DMS 273 (cell line): ENCODE measurements at regions not wholly inside any gene's neighbourhood (a gene's known extent, or its start where the extent isn't known, plus 50 kb on each side); places are given as distances from the start of the nearest gene placed in this dataset.
"Not testable (repeated sequence)": the region's sequence is repeated elsewhere in the genome, so short reads cannot be mapped to it uniquely, and the experiment has no call there.

Source experiments
- DNase-seq: peaks from one replicate; lab custom pipeline; 2025; ENCODE audit not compliant: unreplicated experiment; lab: John Stamatoyannopoulos, UW

DNA sequence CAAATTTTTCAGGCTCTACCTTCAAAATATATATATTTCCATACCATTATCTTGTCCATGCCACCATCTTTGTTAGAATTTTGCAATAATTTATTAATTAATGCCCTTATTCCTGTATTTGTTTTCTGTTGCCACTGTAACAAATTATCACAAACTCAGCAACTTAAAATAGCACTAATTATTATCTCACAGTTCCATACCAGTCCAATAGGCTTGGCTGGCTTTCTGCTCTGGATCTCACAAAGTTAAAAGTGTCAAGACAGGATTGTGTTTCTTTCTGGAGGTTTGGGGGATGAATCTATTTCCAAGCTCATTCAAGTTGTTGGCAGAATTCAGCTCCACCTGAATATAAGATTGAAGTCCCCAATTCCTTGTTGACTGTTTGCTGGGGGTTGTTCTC is 58.6 kb upstream of the SLC38A4 start:
- no peak for DNase-seq

DNA sequence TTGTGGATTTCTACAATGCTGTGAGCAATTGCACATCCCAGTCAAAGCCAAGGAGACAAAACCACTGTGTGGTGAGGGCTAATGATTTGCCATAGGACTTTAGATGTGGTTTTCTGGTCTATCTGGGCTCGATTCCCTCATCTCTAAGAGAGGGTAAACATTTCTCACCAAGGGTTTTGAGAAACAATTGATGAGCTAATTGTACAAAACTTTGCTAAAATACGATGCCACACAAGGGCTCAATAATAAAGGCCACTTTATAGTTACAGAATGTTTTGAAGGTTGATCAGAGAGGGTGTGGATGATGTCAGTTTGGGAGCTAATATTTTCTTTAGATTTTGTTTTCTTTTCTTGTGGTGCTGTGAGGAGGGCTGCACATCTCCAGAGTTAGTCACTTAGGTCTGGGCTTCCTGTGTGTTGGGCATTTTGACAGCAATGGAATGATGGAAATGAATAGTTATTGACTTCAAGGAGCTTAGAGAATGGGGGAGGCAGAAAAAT is 60.8 kb upstream of the SLC38A4 start:
- DNase-seq: no peak

GRCh38 chr12:46887870-46888269 is 62.1 kb upstream of the SLC38A4 start:
- DNase-seq: no peak

DNA sequence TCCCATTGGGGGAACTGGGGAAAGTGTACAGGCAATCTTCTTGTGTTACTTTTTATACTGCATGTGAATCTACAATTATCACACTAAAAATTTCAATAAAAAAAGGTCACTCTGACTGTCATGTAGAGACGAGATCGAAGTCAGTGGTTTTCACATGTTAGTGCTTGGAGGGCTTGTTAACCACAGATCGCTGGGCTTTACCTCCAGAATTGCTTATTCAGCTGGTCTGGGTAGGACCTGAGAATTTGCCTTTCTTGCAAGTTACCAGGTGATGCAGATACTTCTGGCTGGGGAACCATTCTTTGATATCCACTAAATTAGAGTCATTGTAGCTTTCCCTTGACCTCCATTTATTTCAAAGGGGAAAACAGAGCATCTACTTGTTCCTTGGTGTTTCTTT is 62.8 kb upstream of the SLC38A4 start:
- DNase-seq: no peak

DNA sequence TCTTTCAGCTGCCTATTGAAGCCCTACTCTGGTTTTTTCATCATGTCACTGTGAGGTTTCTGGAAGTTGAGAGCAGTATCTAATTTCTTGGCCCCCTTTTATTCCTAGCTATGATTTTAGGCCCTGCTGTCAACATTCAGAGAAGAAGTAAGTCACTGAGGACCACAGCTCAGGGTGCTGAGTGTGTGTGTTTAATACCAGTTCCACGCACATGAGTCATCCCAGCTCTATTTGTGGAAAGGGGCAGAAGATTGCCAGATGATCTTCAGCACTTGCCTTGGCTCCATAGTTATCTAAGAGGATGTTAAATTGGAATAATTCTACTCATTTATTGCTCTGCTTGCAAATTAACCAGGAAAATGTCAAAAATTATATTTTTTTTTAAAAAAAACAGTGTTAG is 65.5 kb upstream of the SLC38A4 start:
- DNase-seq: no peak

GRCh38 chr12:46892034-46892705 is 66.4 kb upstream of the SLC38A4 start:
- no peak for DNase-seq

GRCh38 chr12:46892887-46893286 is 67.1 kb upstream of the SLC38A4 start:
- DNase-seq: no peak

DNA sequence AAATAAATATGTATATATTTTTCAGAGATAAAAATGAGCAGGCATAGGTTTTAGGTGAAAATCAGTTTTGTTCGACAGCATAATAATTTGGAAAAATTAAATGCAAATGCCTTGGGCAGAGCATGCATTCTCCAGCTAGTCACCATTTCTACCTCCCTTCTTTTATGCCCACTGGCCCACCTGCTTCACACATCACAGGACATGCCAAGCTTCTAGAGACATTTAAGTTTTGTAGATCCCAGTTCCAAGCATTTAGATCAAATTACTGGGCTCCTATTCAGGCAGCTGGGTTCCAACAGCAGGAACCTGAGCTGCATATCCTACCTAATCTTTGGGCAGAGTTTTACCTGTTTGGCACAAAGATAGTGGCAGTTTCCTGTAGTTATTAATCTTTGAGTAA is 67.6 kb upstream of the SLC38A4 start:
- DNase-seq: no peak

DNA sequence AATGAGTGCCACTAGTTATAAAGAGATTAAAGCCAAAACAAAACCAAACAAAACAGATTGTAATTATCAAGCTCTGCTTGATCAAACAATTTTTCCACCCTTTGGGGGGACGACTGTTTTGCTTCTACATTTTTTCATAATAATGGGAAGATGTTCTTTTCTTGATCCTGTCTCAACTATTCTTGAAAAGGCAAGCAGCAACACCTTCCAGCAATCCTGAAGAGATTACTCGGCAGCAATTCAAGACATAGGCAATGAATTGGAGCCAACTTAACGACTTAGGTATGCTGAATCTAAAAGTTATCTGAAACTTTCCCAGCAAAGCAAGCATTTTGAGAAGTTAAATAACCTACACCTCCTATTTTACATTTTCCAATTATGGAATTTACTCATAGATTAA is 69.9 kb upstream of the SLC38A4 start:
- DNase-seq: no peak

DNA sequence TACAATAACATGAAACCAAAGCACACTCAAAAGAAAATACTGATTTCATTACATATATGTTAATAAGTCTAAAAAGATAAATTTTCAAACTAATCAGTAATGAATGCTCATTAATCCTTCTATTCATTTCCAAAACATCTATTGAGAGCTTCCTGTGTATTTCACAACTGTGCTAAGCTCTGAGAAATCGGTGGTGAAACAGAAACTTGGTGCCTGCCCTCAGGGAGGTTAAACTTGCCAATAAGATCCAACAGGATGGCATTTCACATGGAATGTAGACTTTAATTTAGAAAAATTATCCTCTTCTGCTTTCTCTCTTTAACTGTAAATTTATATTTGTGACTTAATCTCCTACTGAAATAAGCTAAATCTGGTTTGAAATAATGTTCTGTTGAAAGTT is 70.9 kb upstream of the SLC38A4 start:
- no peak for DNase-seq

DNA sequence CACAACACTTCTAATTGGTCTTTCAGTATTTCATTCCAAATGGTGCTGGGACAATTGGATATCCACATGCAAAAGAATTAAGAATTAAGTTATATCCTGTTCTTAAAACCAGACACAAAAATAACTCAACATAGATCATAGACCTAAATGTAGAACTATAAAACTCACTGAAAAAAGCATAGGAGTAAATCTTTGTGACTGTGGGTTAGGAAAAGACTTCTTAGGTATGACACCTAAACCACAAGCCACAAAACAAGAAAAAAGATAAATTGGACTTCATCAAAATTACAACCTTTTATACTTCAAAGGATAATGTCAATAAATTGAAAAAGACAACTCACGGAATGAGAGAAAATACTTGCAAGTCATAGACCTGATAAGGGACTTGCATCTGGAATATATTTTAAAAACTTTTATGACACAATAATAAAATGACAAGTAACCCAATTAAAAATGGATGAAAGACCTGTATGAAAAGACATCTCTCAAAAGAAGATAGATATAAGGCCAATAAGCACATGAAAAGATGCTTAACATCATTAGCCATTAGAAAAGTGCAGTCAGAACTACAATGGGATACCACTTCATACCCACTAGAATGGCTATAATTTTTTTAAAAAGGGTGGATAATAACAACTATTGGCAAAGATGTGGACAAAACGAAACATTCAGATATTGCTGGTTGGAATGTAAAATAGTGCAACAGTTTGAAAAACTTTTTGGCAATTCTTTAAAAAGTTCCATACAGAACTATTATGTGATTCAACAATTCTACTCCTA is 72.5 kb upstream of the SLC38A4 start:
- DNase-seq: no peak

- no peak for DNase-seq
Measured at GRCh38 chr12:46898989-46899388, 73.2 kb upstream of the SLC38A4 start.

- no peak for DNase-seq
Measured at GRCh38 chr12:46900734-46901463, 75.1 kb upstream of the SLC38A4 start.

GRCh38 chr12:46901464-46902205 is 75.8 kb upstream of the SLC38A4 start:
- no peak for DNase-seq

DNA sequence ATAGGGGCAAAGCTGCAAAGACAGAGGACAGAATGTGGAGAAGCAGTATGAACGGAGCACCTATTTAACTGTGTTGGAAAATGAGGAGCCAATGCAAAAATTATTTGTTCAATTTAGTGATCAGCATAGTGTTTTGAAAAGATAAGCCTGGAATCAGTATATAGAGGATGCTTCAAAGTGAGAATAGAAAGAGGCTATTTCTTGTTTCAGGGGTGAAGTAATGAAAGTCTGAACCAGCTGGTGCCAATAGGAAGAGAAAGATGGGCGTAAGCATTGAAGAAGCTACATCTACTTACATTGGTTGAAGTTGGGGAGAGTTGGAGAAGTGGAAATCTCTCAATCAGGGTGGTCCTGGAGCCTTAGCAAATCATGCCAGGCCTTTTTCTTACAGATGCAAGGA is 77.3 kb upstream of the SLC38A4 start:
- DNase-seq: no peak

DNA sequence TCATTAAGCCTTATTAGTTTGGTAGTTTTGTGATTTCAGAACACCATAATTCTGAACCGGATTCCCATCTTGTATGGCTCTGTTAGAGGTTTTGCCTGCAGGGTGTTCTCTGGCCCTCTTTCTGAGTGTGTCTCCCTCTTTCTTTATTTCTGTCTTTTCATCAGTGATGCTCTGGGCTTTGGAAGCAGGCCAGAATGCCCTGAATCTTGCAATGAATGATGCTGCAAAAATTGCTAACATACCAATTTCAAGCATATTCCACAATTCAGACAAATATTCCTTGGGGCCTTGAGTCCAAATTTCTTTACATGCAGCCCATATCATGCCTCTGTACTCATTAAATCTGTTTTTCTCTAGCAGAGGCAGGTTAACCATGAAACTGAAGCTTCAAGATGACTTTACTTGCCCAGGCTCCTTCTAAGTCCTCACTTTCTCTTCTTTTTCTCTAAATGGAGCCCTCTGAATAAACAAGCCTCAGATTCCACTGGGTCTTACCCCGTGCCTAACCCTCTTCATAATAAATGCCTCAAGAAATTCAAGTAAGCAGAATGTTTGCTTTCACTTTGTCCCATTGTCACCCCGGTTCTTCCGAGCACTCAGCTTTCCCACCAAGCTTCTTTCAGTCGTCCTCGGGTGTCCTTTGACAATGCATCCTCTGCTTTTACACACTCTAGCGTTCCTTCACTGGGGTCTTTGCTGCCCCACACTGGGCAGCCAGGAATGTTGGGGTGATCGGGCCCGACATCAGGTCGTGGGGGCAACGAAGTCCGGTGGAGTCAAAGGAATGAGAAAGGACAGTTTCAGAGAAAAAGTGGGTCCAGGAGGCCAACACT is 78.8 kb upstream of the SLC38A4 start:
- no peak for DNase-seq

DNA sequence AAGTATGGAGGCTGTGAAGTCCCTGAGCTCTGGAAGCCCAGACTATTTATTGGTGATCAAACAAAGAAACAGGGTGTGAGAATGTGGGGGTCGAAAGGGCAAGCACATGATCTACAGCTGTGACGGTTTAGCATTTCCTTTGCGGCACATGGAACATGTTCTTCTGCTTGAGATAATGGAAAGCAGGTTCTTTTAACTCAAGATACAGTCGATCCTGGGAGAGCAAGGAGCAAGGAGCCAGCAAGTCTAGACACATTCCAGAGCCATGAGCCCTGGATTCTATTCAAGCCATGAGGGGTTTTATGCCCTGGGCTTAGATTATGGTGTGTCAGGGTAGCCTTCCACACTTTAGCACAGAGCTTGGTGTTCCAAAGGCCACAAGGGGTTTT is 79.4 kb upstream of the SLC38A4 start:
- not testable (repeated sequence) for DNase-seq

- DNase-seq: no peak
Measured at GRCh38 chr12:46907791-46908190, 82.0 kb upstream of the SLC38A4 start.

DNA sequence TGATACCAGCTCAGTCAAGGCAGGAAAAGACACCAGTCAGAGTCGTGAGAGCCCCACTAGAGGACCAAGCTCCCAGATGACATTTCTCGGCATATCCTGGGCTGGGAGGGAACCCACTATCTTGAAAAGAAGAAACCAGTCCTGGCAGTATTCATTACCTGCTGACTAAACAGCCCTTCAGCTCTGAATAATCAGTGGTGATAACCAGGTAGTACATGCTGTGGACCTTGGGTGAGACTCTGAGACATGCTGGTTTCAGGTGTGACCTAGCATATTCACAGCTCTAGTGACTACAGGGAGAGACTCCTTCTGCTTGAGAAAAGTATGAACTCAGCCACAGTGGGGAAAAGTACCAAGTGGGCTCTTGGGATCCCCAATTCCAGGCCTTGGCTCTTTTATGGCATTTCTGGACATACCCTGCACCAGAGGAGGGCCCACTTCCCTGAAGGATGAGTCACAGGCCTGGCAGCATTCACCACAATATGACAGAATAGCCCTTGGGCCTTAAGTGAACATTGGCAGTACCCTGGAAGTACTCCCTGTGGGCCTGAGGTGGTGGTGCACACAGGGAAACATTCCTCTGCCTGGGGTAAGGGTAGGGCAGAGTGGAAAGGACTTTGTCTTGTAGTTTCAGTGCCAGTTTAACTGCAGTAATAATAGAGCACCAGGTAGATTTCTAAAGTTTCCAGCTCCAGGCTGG is 82.6 kb upstream of the SLC38A4 start:
- DNase-seq: no peak
